Transverse colon (tissue), 3 donors: ENCODE measurements at regions not wholly inside any gene's neighbourhood (a gene's known extent, or its start where the extent isn't known, plus 50 kb on each side); places are given as distances from the start of the nearest gene placed in this dataset.

ENCODE experiments used
- EP300 ChIP-seq: sonication (generic); formaldehyde crosslinking; IDR thresholded peaks from one replicate; pipeline ENCODE4 v1.6.1; 2017; ENCODE audit warnings: antibody characterized with exemption, low read depth
- POLR2AphosphoS5 ChIP-seq, 3 donors: sonication (generic); formaldehyde crosslinking; IDR thresholded peaks; one replicate each; pipeline ENCODE4 v1.6.1; 2016; ENCODE audit warnings: antibody characterized with exemption in 3 of 3

GRCh38 chr22:49418943-49419342 lies 408.7 kb downstream of the BRD1 start:
- TF ChIP-seq POLR2AphosphoS5 (IDR thresholded peaks at IDR 0.05) (no peak), EP300 (no peak)
